IPS-18c (cell line): ENCODE measurements at regions not wholly inside any gene's neighbourhood (a gene's known extent, or its start where the extent isn't known, plus 50 kb on each side); places are given as distances from the start of the nearest gene placed in this dataset.
"Not testable (repeated sequence)": the region's sequence is repeated elsewhere in the genome, so short reads cannot be mapped to it uniquely, and the experiment has no call there.

Experiments used
- H3K4me3 ChIP-seq: 2 replicates; pipeline ENCODE4 v1.7.0; 2013; ENCODE audit warnings: low read depth, mild to moderate bottlenecking, low read length, moderate library complexity; ENCODE audit not compliant: insufficient read depth
- H3K9me3 ChIP-seq: one replicate; pipeline ENCODE4 v1.6.1; 2013; ENCODE audit warnings: mild to moderate bottlenecking, low read length, moderate library complexity; ENCODE audit not compliant: control insufficient read depth, insufficient read depth

- H3K9me3 ChIP-seq: no peaks in the 10 kb centered on the region
- no peak overlapping the region for H3K4me3 ChIP-seq
These were observed 119.6 kb upstream of the COL5A1 start for GRCh38 chr9:134521817-134522501.

- H3K9me3 ChIP-seq: no peaks in the 10 kb centered on the region
- H3K4me3 ChIP-seq: no peak overlapping the region
These were observed 119.1 kb upstream of the COL5A1 start for GRCh38 chr9:134522502-134522848.

GRCh38 chr9:134522976-134523375 lies 118.6 kb upstream of the COL5A1 start:
- no peaks in the 10 kb centered on the region for H3K9me3 ChIP-seq
- no peak overlapping the region for H3K4me3 ChIP-seq

- Histone ChIP-seq H3K9me3 (no peaks in the 10 kb centered on the region), H3K4me3 (no peak overlapping the region)
These were observed 116.4 kb upstream of the COL5A1 start for GRCh38 chr9:134525070-134525815.

GRCh38 chr9:134525841-134526583 lies 115.6 kb upstream of the COL5A1 start:
- Histone ChIP-seq H3K9me3 (peaks cover 3% of the 10 kb centered on the region), H3K4me3 (no peak overlapping the region)

GRCh38 chr9:134526584-134527477 lies 114.8 kb upstream of the COL5A1 start:
- H3K4me3 ChIP-seq: no peak overlapping the region
- peaks cover 3% of the 10 kb centered on the region for H3K9me3 ChIP-seq

- Histone ChIP-seq H3K9me3 (peaks cover 3% of the 10 kb centered on the region), H3K4me3 (no peak overlapping the region)
These were observed 110.9 kb upstream of the COL5A1 start for GRCh38 chr9:134530724-134531123.

GRCh38 chr9:134531220-134531970 lies 110.2 kb upstream of the COL5A1 start:
- peaks cover 3% of the 10 kb centered on the region for H3K9me3 ChIP-seq
- no peak overlapping the region for H3K4me3 ChIP-seq

GRCh38 chr9:134532084-134532483 lies 109.5 kb upstream of the COL5A1 start:
- Histone ChIP-seq H3K9me3 (peaks cover 3% of the 10 kb centered on the region), H3K4me3 (no peak overlapping the region)

- not testable (repeated sequence) for H3K9me3 ChIP-seq, H3K4me3 ChIP-seq
These were observed 108.9 kb upstream of the COL5A1 start for GRCh38 chr9:134532661-134533060.

GRCh38 chr9:134533850-134534588 lies 107.6 kb upstream of the COL5A1 start:
- peaks cover 3% of the 10 kb centered on the region for H3K9me3 ChIP-seq
- H3K4me3 ChIP-seq: no peak overlapping the region

- no peak overlapping the region for H3K4me3 ChIP-seq
- peaks cover 3% of the 10 kb centered on the region for H3K9me3 ChIP-seq
These were observed 106.9 kb upstream of the COL5A1 start for GRCh38 chr9:134534661-134535080.

GRCh38 chr9:134535171-134535570 lies 106.4 kb upstream of the COL5A1 start:
- Histone ChIP-seq H3K9me3 (peaks cover 3% of the 10 kb centered on the region), H3K4me3 (no peak overlapping the region)

GRCh38 chr9:134536101-134536900 lies 105.3 kb upstream of the COL5A1 start:
- Histone ChIP-seq H3K4me3 (no peak overlapping the region), H3K9me3 (peaks cover 4% of the 10 kb centered on the region)

- no peak overlapping the region for H3K4me3 ChIP-seq
- H3K9me3 ChIP-seq: peaks cover 5% of the 10 kb centered on the region
These were observed 104.7 kb upstream of the COL5A1 start for GRCh38 chr9:134536931-134537330.
